ENCODE measurements at regions not wholly inside any gene's neighbourhood (a gene's known extent, or its start where the extent isn't known, plus 50 kb on each side); places are given as distances from the start of the nearest gene placed in this dataset.

- 74% methylated on average over 15 of the region's 15 CpGs for WGBS
- Histone ChIP-seq H3K27ac (ENCODE audit: low read depth in 1 of 2, low read length in 2 of 2) (no peak overlapping the region), H3K27me3 (ENCODE audit: control insufficient read depth in 4 of 4, insufficient read depth in 4 of 4, low read length in 3 of 4) (peaks cover 0 to 3% (median 0%) of the 10 kb centered on the region in 4 donors), H3K4me1 (ENCODE audit: control insufficient read depth in 4 of 4, insufficient read depth in 4 of 4, low read length in 3 of 4) (no peaks in the 10 kb centered on the region), H3K9ac (ENCODE audit: low read depth in 1 of 2, low read length in 2 of 2) (no peak overlapping the region), H3K9me3 (ENCODE audit: control insufficient read depth in 4 of 4, low read length in 3 of 4) (no peaks in the 10 kb centered on the region), H3K4me3 (ENCODE audit: low read depth in 1 of 3, low read length in 3 of 3) (no peak overlapping the region), H3K36me3 (ENCODE audit: control insufficient read depth in 4 of 4, insufficient read depth in 3 of 4, low read depth in 1 of 4, low read length in 3 of 4) (no peaks in the 10 kb centered on the region)
- no peak for DNase-seq (ENCODE audit: low spot score)
- TF ChIP-seq CTCF (IDR thresholded peaks at IDR 0.05; ENCODE audit: low read depth, low read length, missing input control) (no peak), EGR1 (IDR thresholded peaks at IDR 0.05; ENCODE audit: low read depth in 2 of 2) (no peak), TAF1 (conservative IDR thresholded peaks at IDR 0.05) (no peak), FOXA1 (IDR thresholded peaks at IDR 0.05) (no peak)
Measured at GRCh38 chr17:77825621-77826020, 132.9 kb upstream of the TNRC6C start.

GRCh38 chr17:77826132-77826873 lies 132.2 kb upstream of the TNRC6C start:
- H3K27me3 ChIP-seq (ENCODE audit: control insufficient read depth in 4 of 4, insufficient read depth in 4 of 4, low read length in 3 of 4), result peaks cover 0 to 3% (median 0%) of the 10 kb centered on the region in 4 donors
- TF ChIP-seq NR2F2 (IDR thresholded peaks at IDR 0.05) (no peak), ATF3 (IDR thresholded peaks at IDR 0.05) (no peak)

GRCh38 chr17:77827039-77827438 lies 131.5 kb upstream of the TNRC6C start:
- WGBS, result 69% methylated on average over 7 of the region's 7 CpGs
- no peak for TF ChIP-seq FOXA1 (IDR thresholded peaks at IDR 0.05)
- no peak for TF ChIP-seq MAX (IDR thresholded peaks at IDR 0.05)
- no peak for TF ChIP-seq SP1 (IDR thresholded peaks at IDR 0.05)
- TF ChIP-seq REST (IDR thresholded peaks at IDR 0.05), result no peak
- no peak for TF ChIP-seq HNF4G (IDR thresholded peaks at IDR 0.05)
- no peak for TF ChIP-seq HNF4A (conservative IDR thresholded peaks at IDR 0.05)
- no peak for TF ChIP-seq NR2F2 (IDR thresholded peaks at IDR 0.05)
- TF ChIP-seq ZBTB33 (IDR thresholded peaks at IDR 0.05), result no peak
- no peak for TF ChIP-seq GABPA (IDR thresholded peaks at IDR 0.05 in 1 of 2, conservative IDR thresholded peaks at IDR 0.05 in 1 of 2)
- TF ChIP-seq RAD21 (IDR thresholded peaks at IDR 0.05), result no peak
- TF ChIP-seq EGR1 (IDR thresholded peaks at IDR 0.05; ENCODE audit: low read depth in 2 of 2), result no peak
- no peak for TF ChIP-seq YY1 (IDR thresholded peaks at IDR 0.05)
- no peak for TF ChIP-seq CTCF (IDR thresholded peaks at IDR 0.05; ENCODE audit: low read depth, low read length, missing input control)
- TF ChIP-seq FOXA2 (IDR thresholded peaks at IDR 0.05), result no peak
- TF ChIP-seq RXRA (IDR thresholded peaks at IDR 0.05), result no peak
- TF ChIP-seq TAF1 (conservative IDR thresholded peaks at IDR 0.05), result no peak
- no peak for TF ChIP-seq JUND (IDR thresholded peaks at IDR 0.05)
- Histone ChIP-seq H3K4me1 (ENCODE audit: control insufficient read depth in 4 of 4, insufficient read depth in 4 of 4, low read length in 3 of 4) (no peaks in the 10 kb centered on the region), H3K36me3 (ENCODE audit: control insufficient read depth in 4 of 4, insufficient read depth in 3 of 4, low read depth in 1 of 4, low read length in 3 of 4) (no peaks in the 10 kb centered on the region), H3K27me3 (ENCODE audit: control insufficient read depth in 4 of 4, insufficient read depth in 4 of 4, low read length in 3 of 4) (peaks cover 0 to 3% (median 0%) of the 10 kb centered on the region in 4 donors), H3K9ac (ENCODE audit: low read depth in 1 of 2, low read length in 2 of 2) (no peak overlapping the region), H3K9me3 (ENCODE audit: control insufficient read depth in 4 of 4, low read length in 3 of 4) (no peaks in the 10 kb centered on the region), H3K4me3 (ENCODE audit: low read depth in 1 of 3, low read length in 3 of 3) (no peak overlapping the region), H3K27ac (ENCODE audit: low read depth in 1 of 2, low read length in 2 of 2) (no peak overlapping the region)
- no peak for DNase-seq (ENCODE audit: low spot score)

More at GRCh38 chr17:77826132-77826873, 132.2 kb upstream of the TNRC6C start:
- no peak overlapping the region for H3K27ac ChIP-seq (ENCODE audit: low read depth in 1 of 2, low read length in 2 of 2)
- 80% methylated on average over 8 of the region's 8 CpGs for WGBS
- DNase-seq (ENCODE audit: low spot score), result no peak
- H3K9me3 ChIP-seq (ENCODE audit: control insufficient read depth in 4 of 4, low read length in 3 of 4), result no peaks in the 10 kb centered on the region
- no peaks in the 10 kb centered on the region for H3K36me3 ChIP-seq (ENCODE audit: control insufficient read depth in 4 of 4, insufficient read depth in 3 of 4, low read depth in 1 of 4, low read length in 3 of 4)
- no peaks in the 10 kb centered on the region for H3K4me1 ChIP-seq (ENCODE audit: control insufficient read depth in 4 of 4, insufficient read depth in 4 of 4, low read length in 3 of 4)
- no peak overlapping the region for H3K4me3 ChIP-seq (ENCODE audit: low read depth in 1 of 3, low read length in 3 of 3)
- no peak overlapping the region for H3K9ac ChIP-seq (ENCODE audit: low read depth in 1 of 2, low read length in 2 of 2)

Data from liver (tissue), 8 donors.